ENCODE measurements at regions not wholly inside any gene's neighbourhood (a gene's known extent, or its start where the extent isn't known, plus 50 kb on each side); places are given as distances from the start of the nearest gene placed in this dataset.

DNA sequence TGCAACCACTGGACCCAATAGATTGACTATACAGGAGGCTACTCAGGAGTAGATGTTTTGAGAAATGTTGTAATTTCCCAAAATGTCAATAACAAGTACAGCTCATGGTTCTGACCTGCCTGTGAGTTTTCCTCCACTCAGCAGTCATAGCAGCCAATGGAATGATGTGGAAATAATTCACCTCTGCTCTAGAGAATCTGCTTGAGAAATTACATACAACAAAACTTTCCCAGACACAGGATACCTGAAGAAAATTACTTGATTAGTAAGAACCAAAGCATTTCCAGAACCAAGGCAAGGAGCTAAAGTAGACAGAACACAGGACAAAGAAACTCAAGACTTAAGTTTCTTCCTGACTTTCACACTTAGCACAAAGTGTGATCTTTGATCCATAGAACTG is 218.9 kb upstream of the SETMAR start:
- TF ChIP-seq, protein P1, sequence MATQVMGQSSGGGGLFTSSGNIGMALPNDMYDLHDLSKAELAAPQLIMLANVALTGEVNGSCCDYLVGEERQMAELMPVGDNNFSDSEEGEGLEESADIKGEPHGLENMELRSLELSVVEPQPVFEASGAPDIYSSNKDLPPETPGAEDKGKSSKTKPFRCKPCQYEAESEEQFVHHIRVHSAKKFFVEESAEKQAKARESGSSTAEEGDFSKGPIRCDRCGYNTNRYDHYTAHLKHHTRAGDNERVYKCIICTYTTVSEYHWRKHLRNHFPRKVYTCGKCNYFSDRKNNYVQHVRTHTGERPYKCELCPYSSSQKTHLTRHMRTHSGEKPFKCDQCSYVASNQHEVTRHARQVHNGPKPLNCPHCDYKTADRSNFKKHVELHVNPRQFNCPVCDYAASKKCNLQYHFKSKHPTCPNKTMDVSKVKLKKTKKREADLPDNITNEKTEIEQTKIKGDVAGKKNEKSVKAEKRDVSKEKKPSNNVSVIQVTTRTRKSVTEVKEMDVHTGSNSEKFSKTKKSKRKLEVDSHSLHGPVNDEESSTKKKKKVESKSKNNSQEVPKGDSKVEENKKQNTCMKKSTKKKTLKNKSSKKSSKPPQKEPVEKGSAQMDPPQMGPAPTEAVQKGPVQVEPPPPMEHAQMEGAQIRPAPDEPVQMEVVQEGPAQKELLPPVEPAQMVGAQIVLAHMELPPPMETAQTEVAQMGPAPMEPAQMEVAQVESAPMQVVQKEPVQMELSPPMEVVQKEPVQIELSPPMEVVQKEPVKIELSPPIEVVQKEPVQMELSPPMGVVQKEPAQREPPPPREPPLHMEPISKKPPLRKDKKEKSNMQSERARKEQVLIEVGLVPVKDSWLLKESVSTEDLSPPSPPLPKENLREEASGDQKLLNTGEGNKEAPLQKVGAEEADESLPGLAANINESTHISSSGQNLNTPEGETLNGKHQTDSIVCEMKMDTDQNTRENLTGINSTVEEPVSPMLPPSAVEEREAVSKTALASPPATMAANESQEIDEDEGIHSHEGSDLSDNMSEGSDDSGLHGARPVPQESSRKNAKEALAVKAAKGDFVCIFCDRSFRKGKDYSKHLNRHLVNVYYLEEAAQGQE (IDR thresholded peaks at IDR 0.05; ENCODE audit: low read depth): no peak
- TF ChIP-seq RAD21 (IDR thresholded peaks at IDR 0.05; ENCODE audit: low read depth) (no peak), NFIC (IDR thresholded peaks at IDR 0.05) (no peak), EP300 (IDR thresholded peaks at IDR 0.05; ENCODE audit: borderline replicate concordance) (no peak), TCF12 (IDR thresholded peaks at IDR 0.05; ENCODE audit: low read depth) (no peak), YY1 (IDR thresholded peaks at IDR 0.05; ENCODE audit: low read depth) (no peak), FOXM1 (IDR thresholded peaks at IDR 0.05; ENCODE audit: borderline replicate concordance, low read depth) (no peak)
- TF ChIP-seq, protein P2, sequence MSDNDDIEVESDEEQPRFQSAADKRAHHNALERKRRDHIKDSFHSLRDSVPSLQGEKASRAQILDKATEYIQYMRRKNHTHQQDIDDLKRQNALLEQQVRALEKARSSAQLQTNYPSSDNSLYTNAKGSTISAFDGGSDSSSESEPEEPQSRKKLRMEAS (IDR thresholded peaks at IDR 0.05): no peak
